IgD-negative memory B cell (primary cell): ENCODE measurements at regions not wholly inside any gene's neighbourhood (a gene's known extent, or its start where the extent isn't known, plus 50 kb on each side); places are given as distances from the start of the nearest gene placed in this dataset.

ENCODE experiments used
- H3K27ac Mint-ChIP-seq, 3 donors: one replicate each; pipeline ENCODE4 v1.8.0; 2020 to 2022; ENCODE audit warnings: mild to moderate bottlenecking in 3 of 3, mixed read lengths in 3 of 3, moderate library complexity in 1 of 3
- H3K27me3 Mint-ChIP-seq: one replicate; pipeline ENCODE4 v1.8.0; 2021; ENCODE audit warnings: mixed read lengths
- H3K36me3 Mint-ChIP-seq: one replicate; pipeline ENCODE4 v1.8.0; 2020; ENCODE audit warnings: mild to moderate bottlenecking, mixed read lengths
- H3K4me1 Mint-ChIP-seq, 3 donors: one replicate each; pipeline ENCODE4 v1.8.0; 2020 to 2022; ENCODE audit warnings: mixed read lengths in 3 of 3, mild to moderate bottlenecking in 1 of 3
- H3K4me3 Mint-ChIP-seq, 4 donors: one replicate each; pipeline ENCODE4 v1.8.0; 2020 to 2022; ENCODE audit warnings: mild to moderate bottlenecking in 4 of 4, mixed read lengths in 4 of 4, moderate library complexity in 3 of 4
- H3K9me3 Mint-ChIP-seq, 3 donors: one replicate each; pipeline ENCODE4 v1.8.0; 2020 to 2021; ENCODE audit warnings: mixed read lengths in 3 of 3, mild to moderate bottlenecking in 1 of 3

DNA sequence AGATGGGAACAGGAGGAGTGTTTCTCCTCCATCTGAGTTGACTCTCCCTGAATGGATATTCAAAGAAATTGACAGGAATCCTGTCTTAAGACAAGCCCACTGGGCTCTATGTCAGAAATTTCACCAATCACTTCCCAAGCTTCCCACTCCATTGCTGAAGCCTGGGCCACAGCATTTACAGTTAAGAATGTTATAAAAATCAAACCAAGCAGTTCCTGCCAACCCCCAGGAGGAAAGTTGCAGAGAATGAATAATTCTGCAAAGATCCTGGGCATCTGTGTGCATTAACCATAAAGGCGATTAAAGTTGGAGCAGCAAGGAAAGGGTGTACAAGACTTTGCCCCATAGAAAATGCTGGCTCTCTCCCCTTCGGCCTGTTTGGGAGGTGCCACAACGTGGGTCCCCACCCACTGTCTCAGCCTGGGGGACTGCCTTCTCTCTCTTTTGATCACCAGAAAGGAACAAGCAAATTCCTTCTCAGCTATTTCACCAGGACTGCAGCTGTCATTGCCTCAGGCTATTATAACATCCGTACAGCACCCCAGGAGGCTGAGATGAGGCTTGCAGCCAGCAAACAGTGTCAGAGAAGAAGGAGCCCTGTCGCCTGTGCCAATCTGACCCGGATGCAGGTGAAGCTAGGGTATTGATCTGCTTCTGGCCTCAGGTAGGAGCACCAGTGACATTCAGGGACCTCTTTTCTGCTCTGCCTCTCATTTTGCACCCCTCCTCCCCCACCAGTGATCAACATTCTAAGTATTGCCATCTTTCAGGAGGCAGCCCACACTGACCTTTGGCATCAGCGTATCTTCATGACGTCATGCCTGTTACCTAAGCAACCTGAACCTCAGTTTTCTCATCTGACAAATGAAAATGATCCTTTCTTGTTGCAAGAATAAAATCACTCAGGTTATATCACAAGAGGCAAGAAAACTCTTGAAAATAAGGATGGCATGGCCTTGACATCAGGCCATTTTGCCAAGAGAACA, 219.0 kb downstream of the SH3BP4 start:
- peaks cover 0 to 2% (median 0%) of the 10 kb centered on the region in 3 donors for H3K4me1 Mint-ChIP-seq
- peaks cover 1 to 5% (median 2%) of the 10 kb centered on the region in 3 donors for H3K9me3 Mint-ChIP-seq
- H3K27me3 Mint-ChIP-seq, result peaks cover 11% of the 10 kb centered on the region
- H3K4me3 Mint-ChIP-seq, result no peak overlapping the region
- no peak overlapping the region for H3K27ac Mint-ChIP-seq
- H3K36me3 Mint-ChIP-seq, result peaks cover 4% of the 10 kb centered on the region

DNA sequence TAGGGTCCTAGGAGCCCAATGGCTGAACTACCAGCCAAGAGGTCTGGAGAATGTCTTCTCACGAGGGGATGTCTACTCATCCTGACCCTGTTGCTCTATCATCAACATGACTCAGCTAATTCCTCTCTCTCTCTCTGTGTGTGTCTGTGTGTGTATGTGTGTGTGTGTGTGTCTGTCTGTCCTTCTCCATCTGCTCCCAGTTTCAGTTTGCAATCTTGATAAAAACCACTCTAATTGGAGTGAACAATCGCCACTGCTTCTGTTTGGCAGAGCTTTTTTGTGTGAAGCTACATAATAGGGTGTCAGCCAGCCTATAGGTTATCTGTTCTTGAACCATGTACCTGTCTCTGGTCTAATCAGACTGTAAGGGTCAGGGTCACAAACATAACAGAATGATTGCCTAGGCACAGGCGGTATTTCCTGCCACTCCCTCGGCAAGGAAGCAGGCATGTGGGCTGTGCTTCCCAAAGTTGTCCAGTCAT, 219.8 kb downstream of the SH3BP4 start:
- peaks cover 2% of the 10 kb centered on the region for H3K36me3 Mint-ChIP-seq
- H3K4me3 Mint-ChIP-seq, result no peak overlapping the region
- H3K9me3 Mint-ChIP-seq, result peaks cover 1 to 5% (median 2%) of the 10 kb centered on the region in 3 donors
- H3K27ac Mint-ChIP-seq, result no peak overlapping the region
- peaks cover 14% of the 10 kb centered on the region for H3K27me3 Mint-ChIP-seq
- H3K4me1 Mint-ChIP-seq, result peaks cover 0 to 2% (median 0%) of the 10 kb centered on the region in 3 donors

GRCh38 chr2:235180642-235181041, 228.8 kb downstream of the SH3BP4 start:
- Mint-ChIP-seq H3K27me3 (peaks cover 4% of the 10 kb centered on the region), H3K9me3 (peaks cover 0 to 3% (median 0%) of the 10 kb centered on the region in 3 donors), H3K27ac (peak overlapping the region in 1 of 3 donors; percentile 17), H3K4me3 (no peak overlapping the region), H3K4me1 (no peaks in the 10 kb centered on the region), H3K36me3 (peaks cover 2% of the 10 kb centered on the region)

DNA sequence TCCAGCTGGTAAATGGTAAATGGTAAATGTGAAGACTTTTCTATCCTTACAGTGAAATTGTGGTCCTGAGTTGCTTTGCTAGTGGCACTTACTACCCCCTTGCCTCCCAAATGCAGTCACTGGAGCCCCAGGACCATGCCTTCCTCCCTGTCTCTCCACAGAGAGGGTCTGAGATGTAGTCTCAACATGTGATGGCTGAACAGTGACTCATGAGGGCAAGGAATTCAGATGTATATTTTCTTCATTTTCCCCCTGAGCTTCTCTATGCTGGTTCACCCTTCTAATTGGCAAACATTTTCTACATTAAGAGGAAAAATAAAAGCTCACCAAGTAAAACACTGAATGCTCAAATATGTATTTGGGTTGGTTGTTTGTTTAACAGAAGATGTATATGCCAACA, 232.0 kb downstream of the SH3BP4 start:
- Mint-ChIP-seq H3K9me3 (peaks cover 0 to 3% (median 0%) of the 10 kb centered on the region in 3 donors), H3K4me1 (no peaks in the 10 kb centered on the region), H3K4me3 (no peak overlapping the region), H3K27me3 (no peaks in the 10 kb centered on the region), H3K36me3 (peaks cover 2% of the 10 kb centered on the region), H3K27ac (no peak overlapping the region)

GRCh38 chr2:235187806-235188205, 236.0 kb downstream of the SH3BP4 start:
- Mint-ChIP-seq H3K9me3 (peaks cover 0 to 3% (median 0%) of the 10 kb centered on the region in 3 donors), H3K4me3 (no peak overlapping the region), H3K4me1 (no peaks in the 10 kb centered on the region), H3K27ac (no peak overlapping the region), H3K36me3 (no peaks in the 10 kb centered on the region), H3K27me3 (peaks cover 4% of the 10 kb centered on the region)

- peaks cover 0 to 3% (median 2%) of the 10 kb centered on the region in 3 donors for H3K9me3 Mint-ChIP-seq
- peaks cover 2% of the 10 kb centered on the region for H3K36me3 Mint-ChIP-seq
- peaks cover 10% of the 10 kb centered on the region for H3K27me3 Mint-ChIP-seq
- H3K27ac Mint-ChIP-seq, result no peak overlapping the region
- no peaks in the 10 kb centered on the region for H3K4me1 Mint-ChIP-seq
- H3K4me3 Mint-ChIP-seq, result no peak overlapping the region
Measured at GRCh38 chr2:235191486-235191885, 239.7 kb downstream of the SH3BP4 start.

GRCh38 chr2:235191978-235192377, 240.2 kb downstream of the SH3BP4 start:
- Mint-ChIP-seq H3K36me3 (peaks cover 2% of the 10 kb centered on the region), H3K27ac (no peak overlapping the region), H3K27me3 (peaks cover 10% of the 10 kb centered on the region), H3K4me1 (no peaks in the 10 kb centered on the region), H3K9me3 (peaks cover 0 to 3% (median 2%) of the 10 kb centered on the region in 3 donors), H3K4me3 (no peak overlapping the region)

DNA sequence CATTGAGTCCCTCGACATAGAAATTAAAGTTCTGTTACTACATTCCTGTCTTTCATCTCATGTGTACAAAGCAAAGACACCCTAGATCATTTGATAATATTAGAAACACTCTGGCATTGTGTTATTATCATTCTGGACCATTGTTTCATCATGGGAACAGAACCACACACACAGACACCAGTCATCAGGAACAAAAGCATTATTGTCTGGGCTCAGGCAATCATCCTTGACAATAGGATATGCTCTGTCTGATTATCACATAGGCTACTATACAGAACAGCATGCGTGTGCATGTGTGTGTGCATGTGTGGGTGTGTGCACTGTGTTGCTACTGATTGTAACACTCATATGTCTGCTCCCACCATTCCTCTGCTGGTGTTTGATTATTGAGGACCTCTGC, 242.5 kb downstream of the SH3BP4 start:
- Mint-ChIP-seq H3K4me3 (no peak overlapping the region), H3K9me3 (peaks cover 0 to 3% (median 2%) of the 10 kb centered on the region in 3 donors), H3K4me1 (no peaks in the 10 kb centered on the region), H3K27ac (peak overlapping the region in 1 of 3 donors; percentile 41), H3K36me3 (peaks cover 2% of the 10 kb centered on the region), H3K27me3 (peaks cover 10% of the 10 kb centered on the region)

GRCh38 chr2:235194836-235195235, 243.0 kb downstream of the SH3BP4 start:
- no peaks in the 10 kb centered on the region for H3K4me1 Mint-ChIP-seq
- peaks cover 10% of the 10 kb centered on the region for H3K27me3 Mint-ChIP-seq
- peak overlapping the region in 1 of 3 donors; percentile 41 for H3K27ac Mint-ChIP-seq
- H3K36me3 Mint-ChIP-seq, result peaks cover 2% of the 10 kb centered on the region
- H3K4me3 Mint-ChIP-seq, result no peak overlapping the region
- H3K9me3 Mint-ChIP-seq, result peaks cover 0 to 3% (median 2%) of the 10 kb centered on the region in 3 donors

DNA sequence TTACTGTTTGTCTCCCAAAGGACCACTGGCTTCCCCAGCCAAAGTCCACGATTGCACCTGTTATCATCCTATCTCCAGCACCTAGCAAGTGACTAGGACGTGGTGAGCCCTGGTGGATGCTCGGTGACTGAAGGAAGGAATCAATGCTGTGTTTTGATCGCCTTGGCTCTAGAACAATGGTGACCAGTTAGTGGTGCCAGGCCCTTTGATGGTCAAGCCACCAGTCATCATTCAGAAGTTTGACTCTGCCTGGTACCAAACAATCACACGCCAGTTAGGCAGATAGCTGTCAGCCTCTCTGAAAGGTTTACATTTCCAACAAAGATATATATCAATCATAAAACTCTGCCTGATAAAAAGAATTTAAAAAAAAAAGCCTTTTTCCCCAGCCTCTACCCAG, 244.1 kb downstream of the SH3BP4 start:
- Mint-ChIP-seq H3K9me3 (peaks cover 0 to 3% (median 2%) of the 10 kb centered on the region in 3 donors), H3K4me3 (no peak overlapping the region), H3K27ac (no peak overlapping the region), H3K4me1 (no peaks in the 10 kb centered on the region), H3K36me3 (peaks cover 2% of the 10 kb centered on the region), H3K27me3 (peaks cover 10% of the 10 kb centered on the region)

GRCh38 chr2:235199128-235199527, 247.3 kb downstream of the SH3BP4 start:
- H3K4me1 Mint-ChIP-seq, result no peaks in the 10 kb centered on the region
- H3K4me3 Mint-ChIP-seq, result no peak overlapping the region
- H3K27me3 Mint-ChIP-seq, result peaks cover 8% of the 10 kb centered on the region
- H3K27ac Mint-ChIP-seq, result no peak overlapping the region
- no peaks in the 10 kb centered on the region for H3K9me3 Mint-ChIP-seq
- no peaks in the 10 kb centered on the region for H3K36me3 Mint-ChIP-seq

DNA sequence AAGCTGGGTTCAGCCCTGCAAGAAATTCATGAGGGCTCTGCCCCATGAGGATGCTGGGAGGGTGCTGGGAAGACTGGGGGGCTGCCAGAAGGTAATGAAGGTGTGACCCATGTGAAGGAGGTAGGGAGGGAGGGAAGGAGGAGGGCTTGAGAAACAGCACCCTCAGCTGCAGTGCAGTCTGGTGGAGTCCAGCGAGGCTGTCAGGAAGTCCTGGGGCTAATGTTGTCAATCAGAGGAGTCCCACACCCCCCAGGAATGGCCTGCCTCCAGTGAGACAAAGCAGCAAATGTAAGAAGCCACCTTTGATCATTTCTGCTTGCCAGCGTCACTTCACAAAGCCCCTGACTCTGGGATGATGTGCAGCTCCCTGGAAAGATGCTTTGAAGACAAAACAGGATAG, 248.4 kb downstream of the SH3BP4 start:
- H3K27me3 Mint-ChIP-seq, result peaks cover 8% of the 10 kb centered on the region
- H3K4me3 Mint-ChIP-seq, result no peak overlapping the region
- H3K27ac Mint-ChIP-seq, result no peak overlapping the region
- H3K9me3 Mint-ChIP-seq, result no peaks in the 10 kb centered on the region
- no peaks in the 10 kb centered on the region for H3K4me1 Mint-ChIP-seq
- no peaks in the 10 kb centered on the region for H3K36me3 Mint-ChIP-seq

DNA sequence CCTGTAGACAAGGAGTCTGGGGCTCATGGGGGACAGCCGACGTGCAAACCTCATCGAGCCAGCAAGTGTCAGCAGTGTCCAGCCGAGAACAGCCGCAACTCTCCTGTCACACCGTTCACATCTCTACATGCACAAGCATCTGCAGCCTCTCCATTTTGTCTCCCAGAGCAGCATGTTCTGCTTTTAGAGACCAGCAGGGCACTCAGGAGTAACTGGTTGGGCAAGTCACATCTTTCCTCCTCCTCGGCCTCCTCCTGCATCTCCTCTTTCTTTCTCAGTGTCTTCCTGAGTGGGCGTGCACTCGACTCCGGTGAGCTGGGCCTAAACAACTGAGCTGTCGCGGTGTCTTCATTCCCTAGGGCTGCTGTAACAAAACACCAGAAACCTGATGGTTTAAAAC, 249.9 kb downstream of the SH3BP4 start:
- Mint-ChIP-seq H3K36me3 (no peaks in the 10 kb centered on the region), H3K9me3 (no peaks in the 10 kb centered on the region), H3K27me3 (peaks cover 10% of the 10 kb centered on the region), H3K4me3 (no peak overlapping the region), H3K27ac (no peak overlapping the region), H3K4me1 (no peaks in the 10 kb centered on the region)

- H3K4me1 Mint-ChIP-seq, result no peaks in the 10 kb centered on the region
- no peak overlapping the region for H3K27ac Mint-ChIP-seq
- H3K27me3 Mint-ChIP-seq, result peaks cover 17% of the 10 kb centered on the region
- H3K4me3 Mint-ChIP-seq, result no peak overlapping the region
- H3K9me3 Mint-ChIP-seq, result peaks cover 0 to 2% (median under 1%) of the 10 kb centered on the region in 3 donors
- no peaks in the 10 kb centered on the region for H3K36me3 Mint-ChIP-seq
Measured at GRCh38 chr2:235204948-235205347, 253.1 kb downstream of the SH3BP4 start.

DNA sequence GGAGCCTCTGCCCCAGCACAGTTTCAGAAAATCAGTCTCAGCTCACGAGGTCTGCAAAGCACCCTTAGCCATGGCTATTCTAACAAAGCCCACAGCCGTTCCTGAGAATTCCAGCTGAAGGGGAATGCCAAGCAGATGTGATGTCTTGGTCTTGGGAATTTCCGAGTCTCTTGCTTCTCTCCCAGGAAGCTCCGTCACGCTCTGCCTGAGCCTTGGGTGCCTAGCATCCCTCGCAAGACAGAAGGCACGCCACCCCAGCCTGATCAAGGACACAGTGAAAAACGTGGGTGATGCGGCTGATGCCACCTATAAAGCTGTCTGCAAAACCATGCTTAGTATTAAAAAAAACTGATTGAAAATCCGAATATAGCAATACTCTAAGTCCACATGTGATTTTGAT, 254.6 kb downstream of the SH3BP4 start:
- Mint-ChIP-seq H3K27me3 (peaks cover 17% of the 10 kb centered on the region), H3K9me3 (peaks cover 2 to 4% (median 2%) of the 10 kb centered on the region in 3 donors), H3K4me1 (no peaks in the 10 kb centered on the region), H3K36me3 (no peaks in the 10 kb centered on the region), H3K4me3 (no peak overlapping the region), H3K27ac (no peak overlapping the region)
